Activated naive CD4-positive, alpha-beta T cell treated with anti-CD3 and anti-CD28 coated beads, Interleukin-2, amount 10 ng/mL, durations not matched to agents 7 days and 5 days (primary cell): ENCODE measurements at regions not wholly inside any gene's neighbourhood (a gene's known extent, or its start where the extent isn't known, plus 50 kb on each side); places are given as distances from the start of the nearest gene placed in this dataset.
"Not testable (repeated sequence)": the region's sequence is repeated elsewhere in the genome, so short reads cannot be mapped to it uniquely, and the experiment has no call there.

Experiments
- CTCF ChIA-PET: fragments of 350-600 bp; sonication (Branson Sonifier 250); formaldehyde crosslinking; loops from one replicate; lab custom pipeline; 2021; ENCODE audit warnings: antibody characterized with exemption; lab: Charles Lee
- DNase-seq: peaks from one replicate; pipeline ENCODE4 v3.0.0-alpha.2; 2020
- H3K27ac Mint-ChIP-seq: one replicate; pipeline ENCODE4 v1.8.0; 2021; ENCODE audit warnings: mild to moderate bottlenecking, moderate library complexity, mixed read lengths
- H3K27me3 Mint-ChIP-seq: one replicate; pipeline ENCODE4 v1.8.0; 2021; ENCODE audit warnings: mild to moderate bottlenecking, mixed read lengths
- H3K36me3 Mint-ChIP-seq: one replicate; pipeline ENCODE4 v1.8.0; 2021; ENCODE audit warnings: mixed read lengths
- H3K4me1 Mint-ChIP-seq: one replicate; pipeline ENCODE4 v1.8.0; 2021; ENCODE audit warnings: mixed read lengths
- H3K4me3 Mint-ChIP-seq: one replicate; pipeline ENCODE4 v1.8.0; 2021; ENCODE audit warnings: mild to moderate bottlenecking, moderate library complexity, mixed read lengths
- H3K9me3 Mint-ChIP-seq: one replicate; pipeline ENCODE4 v1.8.0; 2021; ENCODE audit warnings: mixed read lengths

DNA sequence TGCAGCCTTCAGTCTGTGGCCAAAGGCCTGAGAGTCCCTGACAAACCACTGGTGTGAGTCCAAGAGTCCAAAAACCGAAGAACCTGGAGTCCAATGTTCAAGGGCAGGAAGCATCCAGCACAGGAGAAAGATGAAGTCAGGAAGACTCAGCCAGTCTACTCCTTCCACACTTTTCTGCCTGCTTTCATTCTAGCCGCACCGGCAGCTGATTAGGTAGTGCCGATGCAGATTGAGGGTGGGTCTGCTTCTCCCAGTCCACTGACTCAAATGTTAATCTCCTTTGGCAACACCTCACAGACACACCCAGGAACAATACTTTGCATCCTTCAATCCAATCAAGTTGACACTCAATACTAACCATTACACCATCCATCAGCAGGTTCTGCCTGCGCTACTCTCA, 65.2 kb upstream of the WASF3 start:
- H3K4me3 Mint-ChIP-seq, H3K27me3 Mint-ChIP-seq, DNase-seq, H3K36me3 Mint-ChIP-seq, H3K4me1 Mint-ChIP-seq, CTCF ChIA-PET, H3K27ac Mint-ChIP-seq, H3K9me3 Mint-ChIP-seq: not testable (repeated sequence)

DNA sequence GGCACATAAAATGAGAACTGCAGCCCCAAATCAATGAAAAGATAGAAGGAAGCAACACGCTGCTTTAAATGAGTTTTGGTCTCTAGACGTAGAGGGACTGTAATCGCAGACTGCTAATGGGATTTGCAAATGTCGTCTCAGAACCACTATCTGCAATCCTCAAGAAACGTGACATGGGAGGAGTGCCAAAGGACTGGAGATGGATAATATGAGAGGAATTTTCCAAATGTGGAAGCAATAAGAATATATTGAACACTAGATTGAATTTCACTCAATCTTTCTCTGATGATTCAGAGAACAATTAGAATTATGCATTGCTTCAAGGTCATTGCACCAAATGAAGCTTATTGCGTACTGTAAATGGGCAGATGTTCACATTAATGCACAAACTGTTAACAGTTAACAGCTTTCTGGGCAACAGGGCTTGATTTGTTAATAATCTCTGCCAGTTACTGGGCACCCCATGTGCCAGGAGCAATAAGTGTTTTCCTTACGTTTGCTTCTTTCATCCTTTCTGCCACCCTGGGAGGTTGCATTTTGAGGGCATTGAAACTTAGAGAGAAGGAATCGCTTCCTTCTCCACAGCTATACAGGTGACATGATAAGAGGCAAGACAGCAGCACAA, 62.8 kb upstream of the WASF3 start:
- Mint-ChIP-seq H3K4me1 (no peaks in the 10 kb centered on the region), H3K27me3 (peaks cover 5% of the 10 kb centered on the region), H3K4me3 (no peak overlapping the region), H3K9me3 (no peaks in the 10 kb centered on the region), H3K36me3 (no peaks in the 10 kb centered on the region), H3K27ac (no peak overlapping the region)
- CTCF ChIA-PET = interaction anchor here (1.0 to 6.6 kb wide), 3 partner anchors 12 to 310 kb away, joined by 3 to 124 read pairs (median 15); no protein-coding TSS in a partner anchor
- DNase-seq = no peak

DNA sequence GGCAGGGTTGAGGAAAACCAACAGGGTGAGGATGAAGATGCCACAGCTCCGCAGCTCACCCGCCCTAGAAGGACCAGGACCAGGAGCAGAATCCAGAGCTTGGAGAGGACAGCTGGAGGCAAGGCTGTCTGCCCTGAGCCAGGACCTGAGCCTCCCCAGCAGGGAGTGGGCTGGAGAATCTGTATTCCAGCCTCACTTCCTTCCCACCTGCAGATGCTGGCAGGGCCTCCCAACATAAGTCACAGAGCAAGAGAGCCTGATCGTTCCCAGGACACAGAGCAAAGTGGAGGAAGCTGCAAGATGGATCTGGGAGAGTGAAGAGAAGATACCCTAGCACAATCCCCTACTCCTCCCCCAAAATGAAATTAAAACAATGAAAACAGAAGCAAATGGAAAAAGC, 61.7 kb upstream of the WASF3 start:
- H3K9me3 Mint-ChIP-seq = no peaks in the 10 kb centered on the region
- no peak for DNase-seq
- no peak overlapping the region for H3K27ac Mint-ChIP-seq

DNA sequence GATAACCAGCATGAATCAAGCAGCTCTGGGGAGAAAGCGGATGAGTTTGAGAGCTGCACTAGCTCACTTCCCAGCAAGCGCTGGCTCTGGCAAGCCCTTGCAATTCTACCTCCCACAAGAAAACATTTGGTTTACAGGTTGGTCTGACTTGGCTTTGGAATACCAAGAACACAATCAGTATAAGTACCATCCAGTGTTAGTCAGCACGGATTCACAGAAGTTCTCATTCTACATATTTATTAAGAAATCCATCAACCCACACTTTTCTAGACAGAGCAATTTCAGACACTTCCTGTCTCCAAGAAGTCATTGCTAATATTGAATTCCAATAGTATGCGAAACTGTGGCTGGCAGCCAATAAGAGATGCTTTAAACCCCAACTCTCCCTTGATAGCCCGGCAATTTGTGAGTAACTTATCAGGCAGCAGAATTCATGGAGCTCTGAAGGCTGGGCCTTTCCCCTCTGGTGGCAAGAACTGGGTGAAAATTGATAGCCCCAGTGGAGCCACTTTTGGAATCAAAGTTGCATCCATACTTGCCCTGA, 59.4 kb upstream of the WASF3 start:
- Mint-ChIP-seq H3K4me1 (peaks cover 2% of the 10 kb centered on the region), H3K27ac (no peak overlapping the region), H3K4me3 (no peak overlapping the region), H3K9me3 (no peaks in the 10 kb centered on the region), H3K27me3 (peaks cover 5% of the 10 kb centered on the region), H3K36me3 (no peaks in the 10 kb centered on the region)
- DNase-seq = no peak
- CTCF ChIA-PET = interaction anchor here (1.0 to 6.6 kb wide), 2 partner anchors 15 to 313 kb away, joined by 3 to 124 read pairs; no protein-coding TSS in a partner anchor

More for the DNA sequence above, 61.7 kb upstream of the WASF3 start:
- CTCF ChIA-PET = interaction anchor here (1.0 to 6.6 kb wide), 6 partner anchors 8 to 311 kb away, joined by 3 to 124 read pairs (median 5); no protein-coding TSS in a partner anchor
- Mint-ChIP-seq H3K27me3 (peaks cover 5% of the 10 kb centered on the region), H3K36me3 (no peaks in the 10 kb centered on the region), H3K4me1 (no peaks in the 10 kb centered on the region), H3K4me3 (no peak overlapping the region)

DNA sequence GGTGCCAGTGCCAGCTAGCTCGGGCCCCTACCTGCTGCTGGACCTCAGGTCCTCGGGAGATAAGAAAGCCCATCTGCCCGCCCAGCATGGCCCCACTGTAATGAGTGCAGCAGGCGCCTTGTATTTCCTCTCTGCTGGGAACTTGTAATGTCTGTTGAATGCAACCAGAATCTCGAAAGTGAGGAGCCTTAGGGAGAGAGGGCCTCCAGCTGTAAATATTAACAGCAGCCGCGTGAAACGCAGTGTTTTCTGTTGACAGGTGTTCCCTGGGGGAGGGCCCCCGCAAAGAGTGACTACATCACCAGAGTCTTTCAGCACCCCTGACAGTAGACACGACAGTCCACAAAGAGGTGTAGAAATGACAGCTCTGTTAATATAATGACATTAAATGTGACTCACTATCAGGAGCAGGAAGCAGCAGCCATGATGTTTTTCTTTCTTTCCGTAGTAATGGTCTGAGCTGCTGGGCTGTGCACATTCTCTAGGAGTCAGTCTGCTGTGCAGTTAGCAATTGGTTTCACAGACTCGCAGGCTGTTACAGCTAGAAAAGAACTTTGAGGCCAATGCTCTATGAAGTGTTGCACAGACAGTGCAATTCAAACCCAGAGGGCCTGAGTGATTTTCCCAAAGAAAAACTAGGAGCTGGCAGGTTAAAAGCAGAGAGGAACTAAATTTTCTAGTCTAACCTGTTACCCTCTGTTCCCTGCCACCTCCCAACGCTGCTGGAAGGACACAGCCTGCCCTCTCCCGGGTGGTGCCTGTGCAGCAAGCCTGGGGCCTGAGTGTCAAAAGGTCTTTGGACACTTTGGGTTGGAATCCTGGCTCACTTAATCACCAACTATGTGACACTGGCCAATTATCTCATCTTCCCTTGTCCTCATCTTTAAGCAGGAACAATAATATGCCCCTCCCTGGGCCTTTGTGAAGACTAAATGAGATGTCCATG, 58.6 kb upstream of the WASF3 start:
- CTCF ChIA-PET = interaction anchor here (0.6 to 6.6 kb wide), 4 partner anchors 16 to 430 kb away, joined by 3 to 124 read pairs (median 4); no protein-coding TSS in a partner anchor
- Mint-ChIP-seq H3K36me3 (no peaks in the 10 kb centered on the region), H3K4me1 (peaks cover 2% of the 10 kb centered on the region), H3K27me3 (peaks cover 5% of the 10 kb centered on the region), H3K4me3 (no peak overlapping the region), H3K9me3 (no peaks in the 10 kb centered on the region), H3K27ac (no peak overlapping the region)
- no peak for DNase-seq

DNA sequence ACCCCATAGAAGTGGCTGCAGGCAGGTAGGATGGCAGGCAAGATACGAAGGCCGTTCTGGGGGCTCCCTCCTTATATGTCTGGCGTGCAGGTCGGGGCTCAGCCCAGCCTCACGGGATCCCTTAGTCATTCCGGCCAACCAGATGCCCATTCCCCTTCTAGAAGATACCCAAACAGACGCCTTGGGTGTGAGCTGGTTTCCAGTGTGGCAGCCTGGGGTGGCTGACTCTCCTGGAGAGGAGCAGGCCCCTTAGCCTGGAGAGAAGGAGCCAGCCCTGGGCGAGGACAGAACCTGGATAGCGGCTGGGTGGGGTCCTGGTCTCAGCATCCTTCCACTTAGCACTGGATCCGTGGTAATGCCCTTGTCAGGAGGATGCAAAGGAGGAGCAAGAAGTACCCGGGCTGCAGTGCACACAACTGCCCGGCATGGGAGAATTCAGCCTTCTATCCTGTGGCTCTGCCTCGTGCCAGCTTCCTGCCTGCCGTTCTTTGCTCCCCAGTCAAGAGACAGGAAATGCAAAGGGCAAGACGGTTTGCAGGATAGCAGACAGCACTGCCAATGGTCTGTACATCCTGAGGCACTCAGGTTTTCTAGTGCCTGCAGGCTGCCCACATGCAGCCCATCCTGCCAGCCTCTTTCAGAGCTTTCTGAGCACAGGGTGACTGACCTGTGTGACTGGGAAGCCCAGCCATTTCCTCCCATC, 56.7 kb upstream of the WASF3 start:
- Mint-ChIP-seq H3K4me1 (peaks cover 2% of the 10 kb centered on the region), H3K27me3 (peaks cover 5% of the 10 kb centered on the region), H3K27ac (no peak overlapping the region), H3K9me3 (no peaks in the 10 kb centered on the region), H3K4me3 (no peak overlapping the region), H3K36me3 (no peaks in the 10 kb centered on the region)
- no peak for DNase-seq
- CTCF ChIA-PET = interaction anchor here (3.3 kb wide), 1 partner anchor 316 kb away, joined by 25 read pairs; no protein-coding TSS in a partner anchor

GRCh38 chr13:26501641-26502040, 55.8 kb upstream of the WASF3 start:
- Mint-ChIP-seq H3K27me3 (peaks cover 5% of the 10 kb centered on the region), H3K9me3 (no peaks in the 10 kb centered on the region), H3K4me1 (peaks cover 2% of the 10 kb centered on the region), H3K27ac (no peak overlapping the region), H3K36me3 (no peaks in the 10 kb centered on the region), H3K4me3 (no peak overlapping the region)
- DNase-seq = no peak
- CTCF ChIA-PET = interaction anchor here (3.3 kb wide), 1 partner anchor 317 kb away, joined by 25 read pairs; no protein-coding TSS in a partner anchor

GRCh38 chr13:26502826-26503225, 54.7 kb upstream of the WASF3 start:
- Mint-ChIP-seq H3K27ac (no peak overlapping the region), H3K9me3 (peaks cover under 1% of the 10 kb centered on the region), H3K4me1 (peaks cover 2% of the 10 kb centered on the region), H3K36me3 (no peaks in the 10 kb centered on the region), H3K27me3 (no peaks in the 10 kb centered on the region), H3K4me3 (no peak overlapping the region)
- CTCF ChIA-PET = interaction anchor here (0.6 to 3.3 kb wide), 4 partner anchors 20 to 318 kb away, joined by 3 to 25 read pairs (median 4); no protein-coding TSS in a partner anchor
- DNase-seq = no peak

- Mint-ChIP-seq H3K27ac (no peak overlapping the region), H3K4me1 (peaks cover 2% of the 10 kb centered on the region), H3K4me3 (no peak overlapping the region), H3K36me3 (no peaks in the 10 kb centered on the region), H3K27me3 (no peaks in the 10 kb centered on the region), H3K9me3 (peaks cover 4% of the 10 kb centered on the region)
- no peak for DNase-seq
- CTCF ChIA-PET = interaction anchor here (3.3 kb wide), 1 partner anchor 319 kb away, joined by 25 read pairs; no protein-coding TSS in a partner anchor
Measured at GRCh38 chr13:26503826-26504594, 53.5 kb upstream of the WASF3 start.
